Chondrocyte (in vitro differentiated cells): ENCODE measurements at regions not wholly inside any gene's neighbourhood (a gene's known extent, or its start where the extent isn't known, plus 50 kb on each side); places are given as distances from the start of the nearest gene placed in this dataset.

Source experiments
- DNase-seq: peaks from one replicate; pipeline ENCODE4 v3.0.0; 2021; ENCODE audit warnings: mixed read lengths, low spot score
- H3K27ac Mint-ChIP-seq: one replicate; pipeline ENCODE4 v1.8.0; 2021; ENCODE audit warnings: mild to moderate bottlenecking, moderate library complexity, mixed read lengths; ENCODE audit not compliant: unreplicated experiment
- H3K27me3 Mint-ChIP-seq: 2 replicates; pipeline ENCODE4 v1.8.0; 2021; ENCODE audit warnings: low read depth, mixed read lengths
- H3K36me3 Mint-ChIP-seq: 2 replicates; pipeline ENCODE4 v1.8.0; 2021; ENCODE audit warnings: low read depth, mixed read lengths
- H3K4me1 Mint-ChIP-seq: 2 replicates; pipeline ENCODE4 v1.8.0; 2021; ENCODE audit warnings: low read depth, mild to moderate bottlenecking, mixed read lengths
- H3K4me3 Mint-ChIP-seq: one replicate; pipeline ENCODE4 v1.8.0; 2021; ENCODE audit warnings: mild to moderate bottlenecking, moderate library complexity, mixed read lengths; ENCODE audit not compliant: unreplicated experiment
- H3K9me3 Mint-ChIP-seq: 2 replicates; pipeline ENCODE4 v1.8.0; 2021; ENCODE audit warnings: low read depth, mixed read lengths
- TF ChIP-seq, protein P1 (sequence below): fragments of 200-600 bp; sonication (generic); IDR thresholded peaks from 2 replicates; pipeline ENCODE4 v1.5.0; 2021; ENCODE audit warnings: antibody characterized with exemption, mild to moderate bottlenecking, moderate library complexity

DNA sequence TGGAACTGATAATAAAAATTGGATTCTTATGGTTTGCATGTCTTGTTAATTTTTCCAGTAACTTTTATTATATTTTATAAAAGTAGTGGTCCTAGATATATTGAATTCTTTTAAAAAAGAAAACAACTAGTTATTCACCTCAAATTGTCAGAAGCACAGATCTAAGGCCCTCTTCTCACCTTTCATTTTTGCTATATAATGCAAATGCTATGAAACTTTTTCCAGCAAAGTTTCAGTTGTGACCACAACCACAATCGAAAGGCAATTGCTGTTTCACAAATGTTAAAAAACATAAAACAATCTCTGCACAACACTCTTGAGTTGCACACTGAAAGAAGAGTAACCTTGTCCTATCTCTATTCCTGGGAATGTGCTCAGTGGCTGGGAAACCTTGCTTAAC lies 479.8 kb upstream of the FLRT2 start:
- Mint-ChIP-seq H3K4me1 (no peaks in the 10 kb centered on the region), H3K9me3 (peaks cover 17% of the 10 kb centered on the region), H3K27ac (no peak overlapping the region), H3K27me3 (no peaks in the 10 kb centered on the region), H3K4me3 (no peak overlapping the region), H3K36me3 (peaks cover 2% of the 10 kb centered on the region)
- no peak for DNase-seq
- TF ChIP-seq, protein P1, sequence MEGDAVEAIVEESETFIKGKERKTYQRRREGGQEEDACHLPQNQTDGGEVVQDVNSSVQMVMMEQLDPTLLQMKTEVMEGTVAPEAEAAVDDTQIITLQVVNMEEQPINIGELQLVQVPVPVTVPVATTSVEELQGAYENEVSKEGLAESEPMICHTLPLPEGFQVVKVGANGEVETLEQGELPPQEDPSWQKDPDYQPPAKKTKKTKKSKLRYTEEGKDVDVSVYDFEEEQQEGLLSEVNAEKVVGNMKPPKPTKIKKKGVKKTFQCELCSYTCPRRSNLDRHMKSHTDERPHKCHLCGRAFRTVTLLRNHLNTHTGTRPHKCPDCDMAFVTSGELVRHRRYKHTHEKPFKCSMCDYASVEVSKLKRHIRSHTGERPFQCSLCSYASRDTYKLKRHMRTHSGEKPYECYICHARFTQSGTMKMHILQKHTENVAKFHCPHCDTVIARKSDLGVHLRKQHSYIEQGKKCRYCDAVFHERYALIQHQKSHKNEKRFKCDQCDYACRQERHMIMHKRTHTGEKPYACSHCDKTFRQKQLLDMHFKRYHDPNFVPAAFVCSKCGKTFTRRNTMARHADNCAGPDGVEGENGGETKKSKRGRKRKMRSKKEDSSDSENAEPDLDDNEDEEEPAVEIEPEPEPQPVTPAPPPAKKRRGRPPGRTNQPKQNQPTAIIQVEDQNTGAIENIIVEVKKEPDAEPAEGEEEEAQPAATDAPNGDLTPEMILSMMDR, result no peak

DNA sequence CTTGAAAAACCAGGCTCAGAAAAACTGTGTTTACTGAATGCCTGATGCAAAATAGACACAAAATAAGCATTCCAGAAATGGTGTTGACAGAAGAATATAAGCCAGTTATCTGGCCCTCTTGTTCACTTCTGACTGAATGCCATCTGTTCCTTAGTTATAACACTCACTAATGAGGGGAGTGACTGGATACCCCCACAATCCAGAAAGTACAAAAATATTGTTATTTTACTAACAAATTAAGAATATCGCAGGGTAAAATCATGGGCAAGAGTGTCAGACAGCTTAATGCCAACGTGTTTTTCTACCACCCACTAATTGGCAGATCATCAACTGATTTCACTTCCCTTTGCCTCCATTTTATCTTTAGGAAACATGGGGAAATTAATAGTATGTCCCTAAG lies 477.3 kb upstream of the FLRT2 start:
- H3K4me3 Mint-ChIP-seq, result no peak overlapping the region
- peaks cover 16% of the 10 kb centered on the region for H3K4me1 Mint-ChIP-seq
- H3K9me3 Mint-ChIP-seq, result peaks cover 12% of the 10 kb centered on the region
- DNase-seq, result no peak
- no peaks in the 10 kb centered on the region for H3K27me3 Mint-ChIP-seq
- peaks cover 2% of the 10 kb centered on the region for H3K36me3 Mint-ChIP-seq
- TF ChIP-seq, protein P1, result no peak
- H3K27ac Mint-ChIP-seq, result no peak overlapping the region

DNA sequence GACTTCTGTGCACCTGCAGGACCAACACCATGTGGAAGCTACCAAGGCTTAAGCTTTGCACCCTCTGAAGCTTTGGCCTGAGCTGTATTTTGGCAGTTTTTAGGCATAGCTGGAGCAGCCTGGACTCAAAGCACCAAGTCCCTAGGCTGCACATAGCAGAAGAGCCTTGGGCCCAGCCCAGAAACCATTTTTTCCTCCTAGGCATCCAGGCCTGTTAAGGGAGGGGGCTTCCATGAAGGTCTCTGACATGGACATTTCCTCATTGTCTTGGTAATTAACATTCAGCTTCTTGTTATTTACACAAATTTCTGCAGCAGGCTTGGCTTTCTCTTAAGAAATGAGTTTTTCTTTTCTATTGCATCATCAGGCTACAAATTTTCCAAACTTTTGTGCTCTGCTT lies 475.8 kb upstream of the FLRT2 start:
- H3K9me3 Mint-ChIP-seq, result peaks cover 12% of the 10 kb centered on the region
- no peak overlapping the region for H3K4me3 Mint-ChIP-seq
- H3K36me3 Mint-ChIP-seq, result peaks cover 2% of the 10 kb centered on the region
- DNase-seq, result no peak
- H3K4me1 Mint-ChIP-seq, result peaks cover 25% of the 10 kb centered on the region
- TF ChIP-seq, protein P1, result no peak
- no peaks in the 10 kb centered on the region for H3K27me3 Mint-ChIP-seq
- H3K27ac Mint-ChIP-seq, result no peak overlapping the region

DNA sequence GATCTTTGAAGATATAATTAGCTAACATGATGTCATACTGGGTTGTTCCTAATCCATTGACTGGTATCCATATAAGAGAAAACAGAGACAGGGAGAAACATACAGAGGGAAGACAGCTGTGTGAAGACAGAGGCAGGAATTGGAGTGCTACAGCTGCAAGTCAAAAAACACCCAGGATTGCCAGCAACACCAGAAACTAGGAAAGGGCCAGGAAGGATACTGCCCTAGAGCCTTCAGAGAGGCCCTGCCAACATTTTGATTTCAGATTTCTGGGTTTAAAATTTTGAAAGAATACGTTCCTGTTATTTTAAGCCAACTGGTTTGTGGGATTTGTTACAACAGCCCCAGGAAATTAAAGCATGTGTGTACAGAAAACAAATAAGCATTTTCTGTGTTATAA lies 473.7 kb upstream of the FLRT2 start:
- Mint-ChIP-seq H3K9me3 (peaks cover 12% of the 10 kb centered on the region), H3K36me3 (peaks cover 2% of the 10 kb centered on the region), H3K27me3 (no peaks in the 10 kb centered on the region), H3K4me3 (no peak overlapping the region), H3K4me1 (peaks cover 25% of the 10 kb centered on the region), H3K27ac (peak overlapping the region; percentile 34)
- TF ChIP-seq, protein P1, result no peak
- no peak for DNase-seq

DNA sequence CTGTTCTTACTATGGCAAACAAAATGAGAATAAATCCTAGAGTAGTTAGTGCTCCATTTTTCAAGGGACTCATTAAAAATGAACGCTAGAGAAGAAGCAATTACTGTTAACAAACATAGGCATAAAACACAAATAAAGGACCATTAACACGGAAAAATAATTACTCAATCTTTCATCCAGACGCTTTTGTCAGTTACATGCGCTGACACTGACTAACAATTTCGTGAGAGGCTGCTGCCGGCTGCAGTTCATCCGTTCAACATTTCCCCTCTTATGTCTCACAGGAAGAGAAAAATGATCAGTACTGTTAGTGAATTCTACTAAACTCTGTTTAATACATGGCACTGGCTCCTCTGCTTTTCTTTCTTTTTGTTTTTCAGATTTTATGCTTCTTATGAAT lies 472.7 kb upstream of the FLRT2 start:
- Mint-ChIP-seq H3K36me3 (peaks cover 2% of the 10 kb centered on the region), H3K9me3 (peaks cover 17% of the 10 kb centered on the region), H3K27ac (peak overlapping the region; percentile 3), H3K4me3 (no peak overlapping the region), H3K27me3 (no peaks in the 10 kb centered on the region), H3K4me1 (peaks cover 25% of the 10 kb centered on the region)
- DNase-seq, result no peak
- TF ChIP-seq, protein P1, result no peak
